Caco-2 (cell line): ENCODE measurements at regions not wholly inside any gene's neighbourhood (a gene's known extent, or its start where the extent isn't known, plus 50 kb on each side); places are given as distances from the start of the nearest gene placed in this dataset.

ENCODE experiments used
- BruUV-seq: library from RNA; stranded (reverse); fragments of 400-500 nt; replicated peaks from 2 replicates; lab custom pipeline; 2021; lab: Mats Ljungman, UMichigan
- CTCF ChIA-PET: fragments of 300-600 bp; sonication (Branson Sonifier 250); formaldehyde crosslinking; loops from one replicate; lab custom pipeline; 2022; ENCODE audit warnings: antibody characterized with exemption; lab: Charles Lee
- POLR2A ChIA-PET: fragments of 300-600 bp; sonication (Branson Sonifier 250); formaldehyde crosslinking; loops from one replicate; lab custom pipeline; 2022; ENCODE audit warnings: antibody characterized with exemption; lab: Charles Lee
- DNase-seq, 2 experiments: peaks; one replicate each; pipeline versions ENCODE4 v3.0.0 to v3.0.0-alpha.2; 2020 to 2022
- H3K27me3 ChIP-seq: replicated peaks from 2 replicates; pipeline ENCODE4 v1.6.0; 2011; ENCODE audit warnings: low read length; ENCODE audit not compliant: control insufficient read depth, insufficient read depth
- H3K36me3 ChIP-seq: 2 replicates; pipeline ENCODE4 v1.5.1; 2011; ENCODE audit warnings: low read length; ENCODE audit not compliant: control insufficient read depth, insufficient read depth
- H3K4me1 ChIP-seq: fragments of 250-450 bp; sonication (Bioruptor Pico); 2 replicates; pipeline ENCODE4 v1.5.1; 2020; ENCODE audit warnings: mild to moderate bottlenecking
- H3K4me3 ChIP-seq: 2 replicates; pipeline ENCODE4 v1.5.1; 2011; ENCODE audit warnings: low read depth, mild to moderate bottlenecking, control low read depth, low read length
- H3K9me3 ChIP-seq: fragments of 250-450 bp; sonication (Bioruptor Pico); 2 replicates; pipeline ENCODE4 v1.5.1; 2020; ENCODE audit warnings: mild to moderate bottlenecking, moderate library complexity
- H3K27ac Mint-ChIP-seq: one replicate; pipeline ENCODE4 v1.8.0; 2022; ENCODE audit warnings: mixed read lengths; ENCODE audit not compliant: unreplicated experiment
- H3K27me3 Mint-ChIP-seq: one replicate; pipeline ENCODE4 v1.8.0; 2022; ENCODE audit warnings: mixed read lengths; ENCODE audit not compliant: insufficient read depth, unreplicated experiment
- H3K36me3 Mint-ChIP-seq: one replicate; pipeline ENCODE4 v1.8.0; 2022; ENCODE audit warnings: mild to moderate bottlenecking, mixed read lengths; ENCODE audit not compliant: insufficient read depth, unreplicated experiment
- H3K4me1 Mint-ChIP-seq: one replicate; pipeline ENCODE4 v1.8.0; 2022; ENCODE audit warnings: low read depth, mixed read lengths; ENCODE audit not compliant: unreplicated experiment
- H3K4me3 Mint-ChIP-seq: one replicate; pipeline ENCODE4 v1.8.0; 2022; ENCODE audit warnings: mild to moderate bottlenecking, moderate library complexity, mixed read lengths; ENCODE audit not compliant: unreplicated experiment
- H3K9me3 Mint-ChIP-seq: one replicate; pipeline ENCODE4 v1.8.0; 2022; ENCODE audit warnings: mixed read lengths; ENCODE audit not compliant: unreplicated experiment
- intact Hi-C: fragments of 100-400 bp; cut with micrococcal nuclease; formaldehyde crosslinking; loops from one replicate; pipeline ENCODE4 v1.10.0; 2022; ENCODE audit not compliant: unreplicated experiment
- TF ChIP-seq, protein P1 (sequence below), 2 experiments: fragments of 200-600 bp in 1 of 2; IDR thresholded peaks; 1 replicate in 1 of 2; 2 replicates in 1 of 2; pipeline versions ENCODE4 v1.5.1 to v1.8.0; 2011 to 2022; ENCODE audit warnings: antibody characterized with exemption in 1 of 2, control low read depth in 1 of 2, inconsistent platforms in 1 of 2, low read depth in 1 of 2, low read length in 1 of 2, mild to moderate bottlenecking in 1 of 2, moderate library complexity in 1 of 2; ENCODE audit not compliant: insufficient read depth in 1 of 2, severe bottlenecking in 1 of 2, unreplicated experiment in 1 of 2

- ChIA-PET POLR2A (no interaction called here), CTCF (no interaction called here)
- 0 out of 2 replicates have a peak, but pooled peaks cover 2% of the 10 kb centered on the region for H3K9me3 ChIP-seq
- intact Hi-C loops: no loop called here
- no peaks in the 10 kb centered on the region for H3K4me1 Mint-ChIP-seq
- no peaks in the 10 kb centered on the region for H3K27me3 ChIP-seq
- H3K4me3 ChIP-seq: no peak overlapping the region
- no peaks in the 10 kb centered on the region for H3K9me3 Mint-ChIP-seq
- H3K36me3 ChIP-seq: no peaks in the 10 kb centered on the region
- no peak overlapping the region for H3K4me3 Mint-ChIP-seq
- TF ChIP-seq, protein P1, sequence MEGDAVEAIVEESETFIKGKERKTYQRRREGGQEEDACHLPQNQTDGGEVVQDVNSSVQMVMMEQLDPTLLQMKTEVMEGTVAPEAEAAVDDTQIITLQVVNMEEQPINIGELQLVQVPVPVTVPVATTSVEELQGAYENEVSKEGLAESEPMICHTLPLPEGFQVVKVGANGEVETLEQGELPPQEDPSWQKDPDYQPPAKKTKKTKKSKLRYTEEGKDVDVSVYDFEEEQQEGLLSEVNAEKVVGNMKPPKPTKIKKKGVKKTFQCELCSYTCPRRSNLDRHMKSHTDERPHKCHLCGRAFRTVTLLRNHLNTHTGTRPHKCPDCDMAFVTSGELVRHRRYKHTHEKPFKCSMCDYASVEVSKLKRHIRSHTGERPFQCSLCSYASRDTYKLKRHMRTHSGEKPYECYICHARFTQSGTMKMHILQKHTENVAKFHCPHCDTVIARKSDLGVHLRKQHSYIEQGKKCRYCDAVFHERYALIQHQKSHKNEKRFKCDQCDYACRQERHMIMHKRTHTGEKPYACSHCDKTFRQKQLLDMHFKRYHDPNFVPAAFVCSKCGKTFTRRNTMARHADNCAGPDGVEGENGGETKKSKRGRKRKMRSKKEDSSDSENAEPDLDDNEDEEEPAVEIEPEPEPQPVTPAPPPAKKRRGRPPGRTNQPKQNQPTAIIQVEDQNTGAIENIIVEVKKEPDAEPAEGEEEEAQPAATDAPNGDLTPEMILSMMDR (IDR thresholded peaks at IDR 0.05; ENCODE audit: insufficient read depth in 1 of 2, low read depth in 1 of 2, low read length in 1 of 2, severe bottlenecking in 1 of 2, unreplicated experiment in 1 of 2): no peak
- H3K36me3 Mint-ChIP-seq: no peaks in the 10 kb centered on the region
- no peak for DNase-seq
- no peak overlapping the region for H3K27ac Mint-ChIP-seq
- no peaks in the 10 kb centered on the region for H3K27me3 Mint-ChIP-seq
- H3K4me1 ChIP-seq: no peaks in the 10 kb centered on the region
- BruUV-seq: no TSS peak
Observed at GRCh38 chr5:33227746-33228145, 213.0 kb upstream of the TARS1 start.

- Mint-ChIP-seq H3K4me1 (no peaks in the 10 kb centered on the region), H3K27me3 (no peaks in the 10 kb centered on the region), H3K4me3 (no peak overlapping the region), H3K36me3 (no peaks in the 10 kb centered on the region), H3K27ac (no peak overlapping the region), H3K9me3 (no peaks in the 10 kb centered on the region)
- no peaks in the 10 kb centered on the region for H3K36me3 ChIP-seq
- CTCF ChIA-PET: no interaction called here
- intact Hi-C loops: no loop called here
- H3K4me3 ChIP-seq: no peak overlapping the region
- no TSS peak for BruUV-seq
- TF ChIP-seq, protein P1 (IDR thresholded peaks at IDR 0.05; ENCODE audit: insufficient read depth in 1 of 2, low read depth in 1 of 2, low read length in 1 of 2, severe bottlenecking in 1 of 2, unreplicated experiment in 1 of 2): no peak
- POLR2A ChIA-PET: no interaction called here
- no peaks in the 10 kb centered on the region for H3K4me1 ChIP-seq
- 0 out of 2 replicates have a peak, but pooled peaks cover 2% of the 10 kb centered on the region for H3K9me3 ChIP-seq
- no peaks in the 10 kb centered on the region for H3K27me3 ChIP-seq
- DNase-seq: no peak
Observed at GRCh38 chr5:33228149-33228548, 212.6 kb upstream of the TARS1 start.

GRCh38 chr5:33229216-33229615, 211.5 kb upstream of the TARS1 start:
- no peak for DNase-seq
- intact Hi-C loops: no loop called here
- H3K4me1 ChIP-seq: no peaks in the 10 kb centered on the region
- Mint-ChIP-seq H3K36me3 (no peaks in the 10 kb centered on the region), H3K4me3 (no peak overlapping the region), H3K4me1 (no peaks in the 10 kb centered on the region), H3K9me3 (no peaks in the 10 kb centered on the region), H3K27me3 (no peaks in the 10 kb centered on the region), H3K27ac (no peak overlapping the region)
- ChIA-PET POLR2A (no interaction called here), CTCF (no interaction called here)
- no TSS peak for BruUV-seq
- TF ChIP-seq, protein P1 (IDR thresholded peaks at IDR 0.05; ENCODE audit: insufficient read depth in 1 of 2, low read depth in 1 of 2, low read length in 1 of 2, severe bottlenecking in 1 of 2, unreplicated experiment in 1 of 2): no peak
- H3K36me3 ChIP-seq: no peaks in the 10 kb centered on the region
- 0 out of 2 replicates have a peak, but pooled peaks cover 2% of the 10 kb centered on the region for H3K9me3 ChIP-seq
- no peaks in the 10 kb centered on the region for H3K27me3 ChIP-seq
- H3K4me3 ChIP-seq: no peak overlapping the region
